ENCODE measurements at regions not wholly inside any gene's neighbourhood (a gene's known extent, or its start where the extent isn't known, plus 50 kb on each side); places are given as distances from the start of the nearest gene placed in this dataset.

DNA sequence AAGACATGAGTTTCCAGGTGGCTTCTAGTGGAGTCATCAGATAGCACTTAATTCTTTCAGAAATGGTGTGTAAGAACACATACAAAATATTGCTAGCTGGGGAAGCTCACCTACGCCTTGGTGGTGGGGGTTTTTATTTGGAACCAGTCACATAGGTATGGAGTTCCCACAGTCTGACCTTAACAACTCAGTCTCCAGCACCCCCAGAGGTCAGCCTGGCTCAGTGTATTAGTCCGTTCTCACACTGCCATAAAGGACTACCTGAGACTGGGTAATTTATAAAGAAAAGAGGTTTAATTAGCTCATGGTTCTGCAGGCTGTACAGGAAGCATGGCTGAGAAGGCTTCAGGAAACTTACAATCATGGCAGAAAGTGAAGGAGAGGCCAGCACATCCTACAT is 317.5 kb upstream of the ZC3H12C start:
- no peak for TF ChIP-seq POLR2A (IDR thresholded peaks at IDR 0.05)
- TF ChIP-seq, protein P1, sequence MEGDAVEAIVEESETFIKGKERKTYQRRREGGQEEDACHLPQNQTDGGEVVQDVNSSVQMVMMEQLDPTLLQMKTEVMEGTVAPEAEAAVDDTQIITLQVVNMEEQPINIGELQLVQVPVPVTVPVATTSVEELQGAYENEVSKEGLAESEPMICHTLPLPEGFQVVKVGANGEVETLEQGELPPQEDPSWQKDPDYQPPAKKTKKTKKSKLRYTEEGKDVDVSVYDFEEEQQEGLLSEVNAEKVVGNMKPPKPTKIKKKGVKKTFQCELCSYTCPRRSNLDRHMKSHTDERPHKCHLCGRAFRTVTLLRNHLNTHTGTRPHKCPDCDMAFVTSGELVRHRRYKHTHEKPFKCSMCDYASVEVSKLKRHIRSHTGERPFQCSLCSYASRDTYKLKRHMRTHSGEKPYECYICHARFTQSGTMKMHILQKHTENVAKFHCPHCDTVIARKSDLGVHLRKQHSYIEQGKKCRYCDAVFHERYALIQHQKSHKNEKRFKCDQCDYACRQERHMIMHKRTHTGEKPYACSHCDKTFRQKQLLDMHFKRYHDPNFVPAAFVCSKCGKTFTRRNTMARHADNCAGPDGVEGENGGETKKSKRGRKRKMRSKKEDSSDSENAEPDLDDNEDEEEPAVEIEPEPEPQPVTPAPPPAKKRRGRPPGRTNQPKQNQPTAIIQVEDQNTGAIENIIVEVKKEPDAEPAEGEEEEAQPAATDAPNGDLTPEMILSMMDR (IDR thresholded peaks at IDR 0.05) = no peak
- TF ChIP-seq EP300 (IDR thresholded peaks at IDR 0.05; ENCODE audit: low read depth) = no peak
- TF ChIP-seq POLR2AphosphoS5 (IDR thresholded peaks at IDR 0.05) = no peak
